GM12891 (cell line): ENCODE measurements at regions not wholly inside any gene's neighbourhood (a gene's known extent, or its start where the extent isn't known, plus 50 kb on each side); places are given as distances from the start of the nearest gene placed in this dataset.

Experiments used
- DNase-seq: peaks from one replicate; pipeline ENCODE4 v3.0.0; 2011; ENCODE audit warnings: low spot score; ENCODE audit not compliant: insufficient read length
- FAIRE-seq: peaks from 2 replicates; lab custom pipeline; 2011; peaks lifted over from hg19 to GRCh38; lab: Jason Lieb, UNC
- PAX5 ChIP-seq: IDR thresholded peaks from 2 replicates; pipeline ENCODE4 v1.6.1; 2011; ENCODE audit warnings: low read length, moderate library complexity, mild to moderate bottlenecking; ENCODE audit not compliant: insufficient read depth, severe bottlenecking
- POLR2A ChIP-seq: IDR thresholded peaks from 2 replicates; pipeline ENCODE4 v1.6.1; 2011; ENCODE audit warnings: low read depth, low read length, control low read depth
- POLR2AphosphoS5 ChIP-seq: IDR thresholded peaks from 2 replicates; pipeline ENCODE4 v1.6.1; 2011; ENCODE audit warnings: low read depth, low read length, control low read depth
- POU2F2 ChIP-seq: IDR thresholded peaks from 2 replicates; pipeline ENCODE4 v1.6.1; 2011; ENCODE audit warnings: low read depth, mild to moderate bottlenecking, control low read depth, low read length, moderate library complexity
- SPI1 ChIP-seq: IDR thresholded peaks from 2 replicates; pipeline ENCODE4 v1.6.1; 2011; ENCODE audit warnings: low read depth, low read length, control low read depth
- TAF1 ChIP-seq: IDR thresholded peaks from 2 replicates; pipeline ENCODE4 v1.6.1; 2011; ENCODE audit warnings: low read depth, low read length, control low read depth

- no peak for FAIRE-seq
- TF ChIP-seq POLR2A (no peak), SPI1 (no peak), POLR2AphosphoS5 (no peak), TAF1 (no peak), PAX5 (no peak), POU2F2 (no peak)
- no peak for DNase-seq
These were observed 240.1 kb upstream of the MEIS2 start for GRCh38 chr15:37340438-37340837.

GRCh38 chr15:37359101-37359892 is 258.9 kb upstream of the MEIS2 start:
- DNase-seq: no peak
- no peak for TF ChIP-seq TAF1
- TF ChIP-seq PAX5: no peak
- TF ChIP-seq POU2F2: no peak
- TF ChIP-seq SPI1: no peak
- TF ChIP-seq POLR2A: no peak
- no peak for TF ChIP-seq POLR2AphosphoS5
- FAIRE-seq: no peak

- FAIRE-seq: no peak
- DNase-seq: no peak
- TF ChIP-seq POLR2A: no peak
These were observed 259.5 kb upstream of the MEIS2 start for GRCh38 chr15:37359893-37360290.

GRCh38 chr15:37360724-37361123 is 260.4 kb upstream of the MEIS2 start:
- no peak for DNase-seq

GRCh38 chr15:37361621-37362020 is 261.3 kb upstream of the MEIS2 start:
- no peak for TF ChIP-seq SPI1
- TF ChIP-seq POLR2AphosphoS5: no peak
- TF ChIP-seq PAX5: no peak
- TF ChIP-seq POLR2A: no peak
- TF ChIP-seq POU2F2: no peak
- no peak for TF ChIP-seq TAF1
- DNase-seq (no peak), FAIRE-seq (no peak)

More at GRCh38 chr15:37360724-37361123, 260.4 kb upstream of the MEIS2 start:
- no peak for FAIRE-seq
- TF ChIP-seq TAF1 (no peak), POLR2AphosphoS5 (no peak), PAX5 (no peak)

GRCh38 chr15:37362414-37362813 is 262.1 kb upstream of the MEIS2 start:
- FAIRE-seq (no peak), DNase-seq (no peak)
- TF ChIP-seq POLR2A: no peak
- no peak for TF ChIP-seq POLR2AphosphoS5
- no peak for TF ChIP-seq POU2F2
- no peak for TF ChIP-seq SPI1
- TF ChIP-seq PAX5: no peak
- TF ChIP-seq TAF1: no peak

GRCh38 chr15:37368961-37369360 is 268.6 kb upstream of the MEIS2 start:
- TF ChIP-seq PAX5 (no peak), POLR2A (no peak), SPI1 (no peak), TAF1 (no peak), POU2F2 (no peak), POLR2AphosphoS5 (no peak)
- DNase-seq (no peak), FAIRE-seq (no peak)

- FAIRE-seq: no peak
- no peak for DNase-seq
- no peak for TF ChIP-seq POU2F2
- no peak for TF ChIP-seq SPI1
- no peak for TF ChIP-seq POLR2A
- no peak for TF ChIP-seq POLR2AphosphoS5
- no peak for TF ChIP-seq TAF1
- TF ChIP-seq PAX5: no peak
These were observed 270.6 kb upstream of the MEIS2 start for GRCh38 chr15:37370941-37371340.

GRCh38 chr15:37372064-37372463 is 271.7 kb upstream of the MEIS2 start:
- TF ChIP-seq PAX5 (no peak), POLR2A (no peak), POU2F2 (no peak), TAF1 (no peak), POLR2AphosphoS5 (no peak)
- DNase-seq: no peak
- no peak for FAIRE-seq

- DNase-seq (no peak), FAIRE-seq (no peak)
- TF ChIP-seq PAX5 (no peak), POLR2A (no peak), TAF1 (no peak), SPI1 (no peak), POU2F2 (no peak), POLR2AphosphoS5 (no peak)
These were observed 275.2 kb upstream of the MEIS2 start for GRCh38 chr15:37375519-37375918.

- DNase-seq (no peak), FAIRE-seq (no peak)
- TF ChIP-seq SPI1: no peak
These were observed 277.1 kb upstream of the MEIS2 start for GRCh38 chr15:37377428-37377827.
